Dedifferentiated amniotic fluid mesenchymal stem cell (primary cell): ENCODE measurements at regions not wholly inside any gene's neighbourhood (a gene's known extent, or its start where the extent isn't known, plus 50 kb on each side); places are given as distances from the start of the nearest gene placed in this dataset.
"Not testable (repeated sequence)": the region's sequence is repeated elsewhere in the genome, so short reads cannot be mapped to it uniquely, and the experiment has no call there.

Experiments used
- DNase-seq: peaks from one replicate; pipeline ENCODE4 v3.0.0-alpha.2; 2016; ENCODE audit errors: extremely low spot score

DNA sequence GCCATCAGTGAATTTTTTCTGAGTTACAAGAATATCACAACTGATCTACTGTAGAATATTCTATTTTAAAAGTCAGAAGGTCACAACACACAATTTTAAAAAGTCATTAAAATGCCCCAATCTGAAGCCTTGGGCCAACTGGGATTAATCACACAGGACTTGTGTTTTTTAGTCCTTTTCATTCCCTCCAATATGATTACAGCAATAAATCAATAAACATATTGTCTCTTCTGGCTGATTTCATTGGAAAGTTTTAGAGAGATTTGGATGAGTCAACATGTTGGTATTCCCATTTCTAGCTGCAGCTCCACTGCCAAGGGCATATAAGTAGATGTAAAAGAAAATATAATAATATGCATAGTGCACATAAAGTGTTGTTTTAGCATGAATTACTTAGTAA, 85.8 kb downstream of the NIBAN1 start:
- DNase-seq, result peak; percentile 49

DNA sequence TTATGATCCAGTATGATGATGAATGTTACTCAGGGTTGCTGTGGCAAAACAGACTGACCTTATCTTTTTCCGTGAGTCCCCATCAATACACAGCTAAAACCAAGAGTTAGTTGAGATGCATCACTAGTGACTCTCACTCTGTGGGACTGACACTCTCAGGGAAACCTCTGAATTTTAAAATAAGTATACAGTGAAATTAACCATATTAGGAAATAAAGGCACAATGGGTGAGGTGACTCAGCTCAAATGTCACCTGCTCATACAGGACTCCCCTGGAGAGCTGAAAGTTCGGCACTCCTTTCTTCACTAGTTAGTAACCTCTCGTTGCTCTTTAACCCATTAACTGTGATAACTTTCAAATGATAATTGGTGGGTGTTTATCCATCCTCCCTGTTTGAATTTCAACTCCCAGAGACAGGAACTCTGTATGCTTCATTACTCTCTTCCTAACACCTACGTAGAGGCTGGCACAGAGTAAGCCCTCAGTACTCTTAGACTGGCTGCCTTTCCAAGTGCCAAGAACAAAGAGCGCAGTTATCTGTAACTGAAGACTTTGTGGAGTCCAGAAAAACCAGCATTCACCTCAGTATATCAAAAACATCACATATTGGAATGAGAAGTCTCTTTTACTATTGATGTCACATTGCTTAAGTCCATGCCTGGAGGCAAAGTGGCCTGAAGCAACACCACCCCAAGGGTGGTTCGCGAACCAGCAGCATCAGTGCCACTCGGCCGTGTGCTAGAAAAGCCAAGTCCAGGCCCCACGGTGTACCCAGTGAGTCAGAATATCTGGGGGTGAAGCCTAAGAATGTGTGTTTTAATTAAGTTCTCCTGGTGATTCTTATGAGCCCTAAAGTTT, 91.1 kb downstream of the NIBAN1 start:
- DNase-seq, result no peak

DNA sequence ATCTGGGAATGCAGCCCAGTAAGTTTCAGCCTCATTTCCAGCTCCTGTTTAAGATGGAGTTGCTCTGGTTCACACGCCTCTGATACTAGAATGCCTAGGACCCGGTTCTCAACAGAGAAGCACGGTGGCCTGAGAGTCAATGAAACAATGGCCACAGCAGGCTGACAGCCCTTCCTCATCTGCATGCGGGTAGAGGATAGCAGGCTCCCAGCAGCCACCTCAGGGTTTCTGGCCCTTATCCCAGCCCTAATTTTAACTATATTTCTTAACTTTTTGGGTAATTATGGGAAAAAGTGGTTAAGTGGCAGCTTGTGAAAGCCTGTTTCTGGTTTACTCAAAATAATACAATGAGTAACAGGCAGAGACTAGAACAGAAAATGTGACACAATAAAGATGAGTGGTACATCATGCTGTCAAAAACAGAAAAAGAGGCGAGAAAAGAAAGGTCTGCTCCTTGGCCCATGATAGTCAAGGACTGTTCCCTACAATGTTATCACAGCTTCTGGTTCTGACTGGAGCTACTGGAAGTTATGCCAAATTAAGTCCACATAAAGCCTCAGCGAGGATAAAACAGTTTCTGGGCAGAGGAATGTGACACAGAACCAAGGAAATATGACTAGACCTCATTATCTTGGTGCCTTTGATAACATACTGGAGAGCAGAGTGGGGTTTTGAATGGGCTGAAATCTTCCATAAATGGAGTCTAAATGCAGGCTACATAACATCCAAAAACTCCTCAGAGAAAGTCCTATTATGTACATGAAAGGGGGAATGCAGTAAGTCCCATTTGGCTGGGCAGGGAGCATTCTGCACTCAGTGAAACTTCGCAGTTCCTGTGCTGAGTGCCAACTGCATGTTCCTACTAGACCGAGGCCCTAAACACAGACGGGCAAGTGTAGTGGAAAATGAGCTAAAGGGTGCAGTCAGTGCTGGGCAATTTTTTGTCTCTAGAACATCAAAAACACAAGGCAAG, 92.1 kb downstream of the NIBAN1 start:
- DNase-seq, result no peak

DNA sequence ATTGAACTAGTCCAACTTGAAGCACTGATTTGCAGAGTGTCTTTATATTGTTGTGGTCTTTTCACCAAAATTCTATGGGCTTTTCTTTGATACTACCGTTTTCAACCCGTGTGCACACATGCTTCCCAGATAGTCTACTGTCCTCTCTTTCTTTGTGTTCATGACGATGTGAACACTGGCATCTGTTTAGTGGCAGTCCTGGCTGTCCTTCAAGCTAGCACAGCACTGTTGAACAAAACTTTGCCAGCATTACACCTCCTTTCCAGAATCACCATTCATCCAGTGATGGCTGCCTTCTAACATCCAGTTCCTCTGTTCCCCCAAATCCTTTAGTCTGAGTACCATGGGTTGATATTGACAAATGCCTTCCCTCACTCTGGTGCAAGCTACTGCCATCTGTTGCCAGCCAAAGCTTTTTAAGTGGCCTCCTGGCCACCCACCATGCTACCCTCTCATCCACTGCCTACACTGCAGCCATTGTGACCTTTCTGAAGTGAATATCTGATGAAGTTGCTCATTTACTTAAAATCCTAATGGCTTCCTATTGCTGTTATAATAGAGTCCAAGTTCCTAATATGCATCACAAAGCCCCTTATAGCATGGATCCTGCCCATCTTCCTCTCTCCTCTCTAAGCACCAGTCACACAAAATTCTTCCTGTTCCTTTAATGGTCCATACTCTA, 94.3 kb downstream of the NIBAN1 start:
- no peak for DNase-seq

DNA sequence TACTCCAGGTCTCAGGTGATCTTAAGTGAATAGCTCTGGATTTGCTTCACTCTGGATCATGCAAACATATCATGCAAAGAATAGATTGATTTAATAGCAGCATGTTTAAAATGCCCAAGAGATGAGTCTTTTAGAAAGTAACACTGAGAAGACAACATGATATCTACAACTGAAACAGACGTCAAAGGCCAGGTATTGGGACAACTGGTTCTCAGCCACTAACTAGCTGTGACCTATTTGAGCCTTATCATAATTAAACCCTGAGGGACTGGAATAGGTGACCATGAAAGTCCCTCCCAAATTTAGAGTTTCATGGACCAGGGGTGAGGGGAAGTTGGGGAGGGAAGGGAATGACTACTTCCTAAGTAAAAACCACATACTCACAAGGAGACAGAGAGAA, 95.7 kb downstream of the NIBAN1 start:
- no peak for DNase-seq

DNA sequence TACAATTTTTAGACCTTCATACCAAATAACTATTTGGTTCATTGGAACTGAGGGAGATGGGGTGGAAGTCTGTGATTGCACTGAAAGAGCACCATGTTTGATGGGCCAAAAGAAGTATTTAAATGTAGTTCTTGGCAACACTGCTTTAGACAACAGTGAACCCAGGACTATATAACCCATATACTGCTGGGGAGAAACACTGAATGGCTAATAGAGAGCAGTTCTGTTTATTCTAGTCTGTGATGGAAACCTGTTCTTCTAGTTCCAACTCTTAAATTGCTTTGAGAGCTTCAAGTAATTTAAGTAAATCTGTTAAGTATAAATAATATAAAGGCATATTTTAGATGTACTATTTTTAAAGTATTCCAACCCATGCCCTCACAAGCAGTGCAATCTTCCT, 96.3 kb downstream of the NIBAN1 start:
- DNase-seq, result no peak

DNA sequence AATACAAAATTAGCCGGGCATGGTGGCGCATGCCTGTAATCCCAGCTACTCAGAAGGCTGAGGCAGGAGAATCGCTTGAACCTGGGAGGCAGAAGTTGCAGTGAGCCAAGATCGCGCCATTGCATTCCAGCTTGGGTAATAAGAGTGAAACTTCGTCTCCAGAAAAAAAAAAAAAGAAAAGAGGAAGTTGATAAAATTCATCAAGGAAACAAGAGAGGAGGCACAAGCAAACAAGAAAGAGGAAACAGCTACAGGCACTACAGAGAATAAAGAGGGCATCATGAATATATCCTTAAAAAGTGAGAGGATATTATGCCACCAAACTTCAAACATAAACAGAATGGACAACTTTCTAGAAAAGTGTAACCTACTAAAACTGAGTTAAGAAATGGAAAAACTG, 98.3 kb downstream of the NIBAN1 start:
- DNase-seq, result not testable (repeated sequence)

DNA sequence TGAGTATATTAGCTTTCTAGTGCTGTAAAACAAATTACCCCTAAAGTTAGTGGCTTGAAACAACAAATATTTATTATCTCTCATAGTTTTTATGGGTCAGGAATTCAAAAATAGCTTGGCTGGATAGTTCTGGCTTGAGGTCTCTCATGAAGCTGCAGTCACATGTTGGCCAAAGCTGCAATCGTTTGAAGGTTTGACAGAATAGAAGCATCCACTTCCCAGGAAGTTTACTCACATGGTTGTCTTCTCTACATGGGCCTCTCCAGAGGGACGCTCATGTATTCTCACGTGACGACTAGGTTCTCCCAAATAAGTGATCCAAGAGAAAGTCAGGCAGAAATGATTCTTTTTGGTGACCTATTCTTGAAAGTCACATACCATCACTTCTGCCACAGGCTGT, 99.1 kb downstream of the NIBAN1 start:
- DNase-seq, result no peak

DNA sequence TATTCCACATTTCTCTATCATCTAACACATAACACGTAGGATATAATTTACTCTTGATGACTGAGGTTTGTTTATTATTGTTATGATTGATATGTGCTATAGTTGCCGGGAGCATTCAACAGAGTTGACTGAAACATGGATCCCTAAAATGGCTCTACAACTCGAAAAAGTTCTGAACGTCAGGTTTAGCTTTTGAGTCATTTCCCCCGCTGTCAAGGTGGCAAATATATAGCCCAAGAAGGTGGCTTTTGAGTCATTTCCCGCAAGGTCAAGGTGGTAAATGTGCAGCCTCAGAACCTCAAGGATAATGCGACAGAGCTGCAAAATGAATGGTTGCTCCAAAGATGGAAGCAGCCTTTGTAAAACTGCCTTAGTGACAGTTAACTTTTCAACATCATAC, 104.0 kb downstream of the NIBAN1 start:
- no peak for DNase-seq

DNA sequence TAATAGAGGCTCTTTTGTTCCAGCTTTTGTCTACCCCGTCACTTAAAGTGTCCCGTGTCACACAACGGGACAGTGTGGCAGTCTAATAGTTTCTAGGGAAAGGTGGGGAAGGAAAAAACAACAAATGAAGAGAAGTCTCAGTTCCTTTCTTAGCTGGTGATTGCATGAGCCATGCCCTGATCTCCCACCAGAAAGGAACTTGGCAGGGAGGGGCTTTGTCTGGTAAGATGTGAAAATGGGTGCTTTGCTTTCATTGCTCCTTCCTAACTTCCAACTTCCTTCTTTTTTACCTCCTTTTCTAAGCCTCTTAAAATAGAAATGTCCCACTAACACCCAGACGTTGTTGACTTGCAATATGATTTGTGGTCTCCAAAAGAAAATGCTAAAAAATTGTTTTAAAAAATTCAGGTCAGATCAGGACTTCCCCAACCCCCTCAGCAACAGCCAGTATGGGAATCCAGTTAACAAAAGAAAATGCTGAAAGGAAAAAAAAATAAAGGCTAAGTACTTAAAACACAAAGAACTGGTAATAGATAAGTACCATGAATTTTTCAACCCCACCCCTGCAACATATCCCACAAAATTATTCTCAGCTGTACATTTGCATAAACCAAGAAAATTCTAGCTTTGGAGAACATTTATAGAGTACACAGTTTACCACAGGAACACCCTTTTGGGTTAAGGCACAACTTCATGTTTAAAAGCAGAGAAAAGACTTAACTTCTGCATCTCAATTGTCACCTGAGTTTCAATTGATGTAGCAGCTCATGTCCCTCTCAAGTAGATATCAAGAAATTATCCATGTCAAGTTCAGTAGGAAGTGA, 106.2 kb downstream of the NIBAN1 start:
- DNase-seq, result no peak

DNA sequence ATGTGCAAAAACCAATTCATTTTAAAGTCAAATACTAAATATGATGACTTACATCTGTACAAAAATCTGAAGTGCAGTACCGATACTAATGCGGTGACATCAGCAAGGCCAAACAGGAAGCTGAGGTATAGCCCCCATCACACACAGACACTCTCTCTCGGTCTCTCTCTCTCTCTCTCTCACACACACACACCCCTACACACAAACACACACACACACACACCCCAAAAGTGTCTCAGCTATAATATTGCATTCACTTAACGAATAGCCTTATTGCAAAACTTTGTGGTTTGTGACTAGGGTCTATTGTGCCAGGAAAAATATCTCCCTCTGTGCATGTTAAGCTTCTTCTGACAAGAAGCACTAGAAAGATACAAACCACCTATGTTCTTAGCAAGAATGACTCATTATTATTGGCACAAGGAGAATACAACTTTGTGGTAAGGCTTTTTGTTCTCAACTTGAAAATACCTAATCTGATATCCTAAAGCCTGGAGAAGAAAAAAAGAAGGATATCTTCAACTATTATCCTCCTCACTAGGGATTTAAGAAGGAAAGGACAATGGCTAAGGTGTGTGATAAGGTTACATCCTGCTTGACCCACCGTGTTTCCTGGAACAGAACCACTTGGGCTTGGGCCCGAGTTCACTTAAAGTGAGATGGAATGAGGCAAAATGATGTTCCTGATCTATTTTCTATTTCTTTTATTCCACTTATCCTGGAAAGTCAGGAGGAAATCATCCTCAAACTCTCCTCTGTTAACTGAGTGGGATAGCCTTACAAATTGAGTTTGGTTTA, 107.1 kb downstream of the NIBAN1 start:
- DNase-seq, result peak; percentile 86

DNA sequence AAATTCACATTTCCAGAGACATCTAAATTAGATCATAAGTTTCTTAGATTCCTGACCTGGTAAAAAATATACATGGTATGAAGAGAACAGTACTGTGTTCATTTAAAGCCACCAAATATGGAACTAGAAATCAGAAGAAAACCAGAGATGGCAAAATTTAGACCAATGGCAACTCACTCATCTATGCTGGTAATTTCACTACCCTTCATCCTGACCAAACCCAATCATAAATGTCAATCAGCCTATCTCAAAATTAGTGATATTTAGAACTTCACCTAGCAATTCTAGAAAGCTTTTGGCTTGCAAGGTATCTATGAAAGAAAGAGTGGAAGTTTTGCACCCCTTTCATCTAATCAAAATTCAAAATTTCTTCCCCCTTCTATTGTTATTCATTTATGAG, 107.7 kb downstream of the NIBAN1 start:
- no peak for DNase-seq

DNA sequence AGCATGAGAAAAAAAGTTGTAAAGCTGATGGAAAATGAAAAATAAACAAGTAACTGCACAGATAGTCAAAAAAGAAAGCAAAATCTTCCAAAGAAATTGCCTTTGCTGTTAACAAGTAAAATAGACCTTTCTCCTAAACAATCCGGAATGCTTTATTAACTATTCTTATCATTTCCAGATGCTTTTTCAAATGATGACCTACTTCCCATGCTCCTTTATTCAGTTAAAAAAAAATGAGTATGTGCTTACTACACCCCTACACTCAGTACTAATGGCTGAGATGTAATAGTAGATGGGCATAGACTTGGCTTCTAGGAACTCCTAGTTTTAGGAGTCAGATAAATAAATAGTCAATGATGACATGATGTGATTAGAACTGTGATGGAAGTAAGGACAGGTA, 108.5 kb downstream of the NIBAN1 start:
- no peak for DNase-seq

DNA sequence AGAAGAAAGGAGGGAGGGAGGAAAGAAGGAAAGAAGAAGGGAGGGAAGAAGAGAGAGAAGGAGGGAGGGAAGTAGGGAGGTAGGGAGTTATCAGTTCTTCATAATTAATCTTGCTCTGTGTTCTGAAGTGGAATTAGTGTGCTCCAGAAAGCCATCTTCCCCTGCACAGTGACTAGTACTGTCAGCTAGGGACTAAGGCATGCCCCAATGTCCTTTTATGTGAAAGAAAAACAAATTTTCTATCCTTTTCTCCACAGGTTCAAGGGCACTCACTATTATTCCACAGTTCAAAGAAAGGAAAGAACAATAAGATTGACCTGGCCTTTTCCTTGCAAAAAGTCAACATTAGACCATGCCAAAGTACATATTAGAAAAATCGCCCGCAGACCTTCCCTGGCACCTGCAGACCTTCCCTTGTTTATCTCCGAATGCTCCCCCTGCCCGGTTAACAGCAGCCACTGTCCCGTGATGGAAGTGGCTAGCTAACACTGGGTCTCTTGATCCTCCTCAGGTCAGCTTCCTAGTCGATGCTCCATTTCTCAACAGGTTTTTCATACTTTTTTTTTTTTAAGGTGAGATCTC, 107.2 kb upstream of the EDEM3 start:
- no peak for DNase-seq

DNA sequence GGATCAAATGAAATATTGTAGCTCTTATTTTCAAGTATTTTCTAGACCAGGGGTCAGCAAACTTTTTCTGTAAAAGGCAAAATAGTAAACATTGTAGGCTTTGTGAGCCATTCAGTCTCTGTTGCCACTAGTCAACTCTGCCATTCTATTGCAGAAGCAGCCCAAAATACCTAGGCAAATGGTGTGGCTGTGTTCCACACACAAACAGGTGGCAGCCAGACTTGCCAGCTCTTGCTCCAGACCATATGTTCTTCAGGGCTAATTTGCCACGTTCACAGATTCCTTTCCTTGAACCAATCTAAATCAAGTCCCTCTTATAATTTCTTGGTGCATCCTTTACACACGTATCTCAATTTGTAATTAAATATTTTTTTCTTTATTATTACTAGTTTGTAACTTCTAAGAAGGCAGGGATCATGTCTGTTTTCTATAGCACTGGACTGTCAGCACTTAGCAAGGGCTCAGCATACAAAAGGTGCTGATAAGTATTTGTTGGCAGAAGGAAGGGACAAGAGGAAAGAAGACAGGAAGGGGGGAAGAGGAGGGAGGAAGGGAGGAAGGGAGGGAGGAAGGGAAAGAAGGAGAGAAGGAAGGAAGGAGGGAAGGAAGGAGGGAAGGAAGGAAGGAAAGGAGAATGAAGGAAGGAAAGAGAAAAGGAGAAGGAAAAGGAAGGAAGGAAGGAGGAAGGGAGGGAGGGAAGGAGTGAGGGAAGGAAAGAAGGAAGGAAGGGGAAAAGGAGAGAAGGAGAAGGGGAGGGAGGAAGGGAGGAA, 106.5 kb upstream of the EDEM3 start:
- DNase-seq, result no peak

DNA sequence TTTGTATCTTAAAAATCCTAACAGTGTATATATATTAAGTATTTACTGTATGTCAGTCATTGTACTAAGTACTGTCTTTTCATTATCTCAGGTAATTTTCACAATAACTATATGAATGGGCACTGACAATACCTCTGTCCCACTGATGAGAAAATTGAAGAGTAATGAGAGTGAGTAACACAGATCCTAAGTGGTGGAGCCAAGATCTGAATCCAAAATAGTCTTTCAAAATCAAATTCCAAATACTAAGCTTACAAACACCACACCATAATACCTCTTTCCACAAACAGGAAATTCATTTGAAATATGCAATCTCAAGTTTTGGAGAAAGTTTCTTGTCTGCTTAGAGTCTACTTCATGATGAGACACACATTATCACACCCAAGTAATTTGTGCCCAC, 105.9 kb upstream of the EDEM3 start:
- DNase-seq, result no peak

DNA sequence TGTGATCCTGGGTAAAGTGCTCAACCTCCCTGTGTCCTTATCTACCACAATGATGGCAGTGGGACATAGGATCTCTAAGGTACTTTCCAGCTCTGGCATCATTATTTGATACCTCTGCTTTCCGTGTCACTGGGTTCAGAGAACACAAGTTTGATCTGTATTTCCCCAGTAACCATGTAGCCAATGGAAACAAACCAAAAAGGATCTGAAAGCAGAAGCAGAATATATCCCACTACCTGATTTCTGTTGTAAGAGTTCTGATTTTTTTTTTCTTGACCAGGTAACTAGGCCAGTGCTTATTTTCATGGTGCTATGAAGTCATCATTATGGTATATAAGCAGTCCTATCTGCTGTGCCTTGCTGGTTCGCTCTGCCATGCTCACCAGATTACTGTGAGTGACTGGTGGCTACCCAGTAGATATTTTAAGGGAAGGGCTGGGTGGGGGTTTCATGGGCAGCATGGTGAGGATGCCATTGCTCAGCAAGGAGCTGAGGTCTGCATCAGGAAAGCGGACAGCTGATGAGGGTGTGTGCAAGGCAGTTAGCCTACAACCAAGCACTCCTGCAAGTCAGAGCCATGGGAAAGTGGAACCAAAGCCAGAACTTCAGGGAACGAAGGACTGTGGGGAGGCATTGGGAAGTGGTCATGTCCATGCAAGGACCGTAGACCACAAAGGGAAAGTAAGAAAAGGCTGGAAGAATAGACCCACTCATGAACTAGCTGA, 104.9 kb upstream of the EDEM3 start:
- DNase-seq, result no peak

DNA sequence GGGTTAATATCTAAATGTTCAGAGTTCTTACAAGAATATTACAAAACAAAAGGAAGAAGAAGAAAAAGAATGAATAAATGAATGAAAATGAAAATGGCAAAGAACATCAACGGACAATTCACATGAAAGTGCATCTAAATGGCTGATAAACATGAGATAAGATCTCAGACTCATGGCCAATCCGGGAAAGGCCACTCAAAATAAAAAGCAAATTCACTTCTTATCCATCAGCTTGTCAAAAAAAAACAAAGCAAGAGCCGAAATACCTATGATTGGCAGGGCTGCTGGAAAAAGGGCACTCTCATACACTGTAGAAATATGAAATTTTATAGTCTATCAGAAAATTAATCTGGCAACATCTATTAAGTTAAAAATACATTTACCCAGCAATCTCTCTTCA, 103.6 kb upstream of the EDEM3 start:
- DNase-seq, result no peak
